HG03108 (cell line): ENCODE measurements at regions not wholly inside any gene's neighbourhood (a gene's known extent, or its start where the extent isn't known, plus 50 kb on each side); places are given as distances from the start of the nearest gene placed in this dataset.

ENCODE experiments used
- ATAC-seq: cut with Tn5 transposase; IDR thresholded peaks from one replicate; pipeline ENCODE4 v1.9.1; 2021; ENCODE audit warnings: moderate library complexity; ENCODE audit not compliant: unreplicated experiment

DNA sequence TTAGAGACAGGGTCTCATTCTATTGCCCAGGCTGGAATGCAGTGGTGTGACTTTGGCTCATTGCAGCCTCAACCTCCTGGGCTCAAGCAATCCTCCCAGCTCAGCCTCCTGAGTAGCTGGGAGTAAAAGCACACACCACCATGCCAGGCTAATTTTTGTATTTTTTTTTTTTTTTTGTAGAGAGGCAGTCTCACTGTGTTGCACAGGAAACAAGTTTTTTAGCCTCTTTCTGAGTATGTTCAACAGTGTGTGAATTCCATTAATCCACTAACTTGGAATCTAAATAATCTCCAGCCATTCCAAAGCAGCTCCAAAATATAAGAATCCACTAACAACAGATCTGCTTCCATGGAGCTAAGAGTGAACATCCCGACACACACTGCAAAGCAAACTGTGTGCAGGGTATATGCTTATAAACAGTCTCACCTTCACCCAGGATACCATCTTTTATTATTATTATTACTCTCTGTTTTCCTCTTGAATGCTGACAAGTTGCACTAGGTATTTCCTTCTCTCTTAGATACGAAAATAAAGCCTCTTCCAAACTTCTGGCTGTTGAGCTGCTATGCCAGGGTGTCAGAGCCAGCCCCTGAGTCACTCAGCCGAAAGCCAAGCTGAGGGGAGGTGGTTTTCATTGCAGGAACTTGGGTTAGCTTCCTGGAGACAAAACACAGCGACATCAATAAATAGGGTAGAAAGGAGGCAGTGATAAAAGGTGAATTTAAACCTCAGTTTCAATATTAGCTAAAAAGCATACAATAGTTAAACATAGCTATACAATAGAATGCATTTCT lies 264.9 kb downstream of the HIVEP2 start:
- no peak for ATAC-seq

DNA sequence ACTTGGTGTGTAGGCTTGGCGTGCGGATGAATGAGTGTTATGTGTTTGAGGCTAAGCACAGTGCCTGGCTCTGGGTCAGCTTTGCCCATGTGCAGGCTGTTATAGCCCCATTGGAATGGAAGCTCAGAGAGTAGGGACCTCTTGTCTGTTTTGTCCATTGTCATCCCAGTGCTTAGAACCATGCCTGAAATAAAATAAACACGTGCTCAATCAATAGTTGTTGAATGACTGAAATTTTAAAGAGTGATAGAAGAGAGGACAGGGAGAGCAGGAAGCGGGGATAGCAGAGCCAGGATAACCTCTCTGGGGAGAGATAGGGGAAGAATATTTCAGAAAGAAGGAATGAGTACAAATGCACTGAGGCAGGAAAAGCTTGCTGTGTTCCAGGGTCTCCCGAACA lies 263.9 kb downstream of the HIVEP2 start:
- ATAC-seq: no peak

DNA sequence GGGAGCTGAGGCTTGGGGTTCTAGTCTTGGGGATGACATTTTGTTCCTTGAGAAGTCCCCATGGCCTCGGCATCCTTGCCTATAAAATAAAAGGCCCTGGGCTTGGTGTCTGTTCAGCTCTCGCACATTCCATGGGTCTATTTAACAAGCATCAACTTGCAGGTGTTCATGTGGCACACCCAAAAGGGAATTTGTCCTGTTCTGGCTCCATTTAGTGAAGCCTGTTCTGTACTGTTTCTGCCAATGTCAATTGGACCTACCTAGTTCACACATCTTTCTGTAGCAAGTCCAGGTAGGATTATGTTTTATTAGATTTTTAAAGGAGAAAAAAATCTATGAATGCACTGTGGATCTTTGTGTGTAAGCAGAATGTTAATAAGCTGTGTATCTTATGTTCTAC lies 262.0 kb downstream of the HIVEP2 start:
- no peak for ATAC-seq

DNA sequence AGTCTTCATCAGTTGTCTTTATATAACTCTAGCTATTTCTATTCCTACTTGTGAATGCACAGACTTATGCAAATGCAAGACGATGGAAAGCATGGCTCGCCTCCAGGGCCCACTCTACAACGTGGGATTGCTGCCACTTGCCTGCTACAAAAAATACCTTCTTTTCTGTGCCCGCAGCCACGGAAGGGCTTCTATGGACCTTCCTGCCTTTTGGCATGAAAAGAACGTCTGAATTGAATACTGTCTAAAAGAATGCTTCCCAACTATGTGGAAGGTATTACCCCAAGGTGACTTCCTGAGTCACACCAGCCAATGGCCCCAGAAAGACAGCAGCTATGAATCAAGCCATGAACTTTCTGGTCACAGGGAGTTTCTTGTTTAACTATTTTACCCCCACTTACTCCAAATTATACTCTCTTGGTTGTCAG lies 261.2 kb downstream of the HIVEP2 start:
- no peak for ATAC-seq

DNA sequence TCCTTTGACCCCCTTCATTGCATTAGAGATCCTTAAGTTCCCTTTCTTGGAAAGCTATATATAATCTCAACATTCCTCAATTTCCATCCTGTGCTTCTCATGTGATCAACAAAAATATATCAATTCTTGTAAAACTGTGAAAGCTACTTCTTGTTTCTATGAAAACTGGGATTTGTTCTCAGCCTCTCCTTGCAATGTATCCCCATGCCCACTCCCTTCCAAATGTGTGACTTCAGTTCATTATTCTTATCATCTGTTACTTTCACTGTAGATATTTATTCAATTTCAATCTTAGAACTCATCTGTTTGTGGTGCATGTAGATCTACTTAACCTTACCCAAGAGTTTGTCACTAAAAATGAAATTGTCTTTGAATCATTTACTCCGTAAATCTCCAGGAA lies 260.6 kb downstream of the HIVEP2 start:
- ATAC-seq: no peak

DNA sequence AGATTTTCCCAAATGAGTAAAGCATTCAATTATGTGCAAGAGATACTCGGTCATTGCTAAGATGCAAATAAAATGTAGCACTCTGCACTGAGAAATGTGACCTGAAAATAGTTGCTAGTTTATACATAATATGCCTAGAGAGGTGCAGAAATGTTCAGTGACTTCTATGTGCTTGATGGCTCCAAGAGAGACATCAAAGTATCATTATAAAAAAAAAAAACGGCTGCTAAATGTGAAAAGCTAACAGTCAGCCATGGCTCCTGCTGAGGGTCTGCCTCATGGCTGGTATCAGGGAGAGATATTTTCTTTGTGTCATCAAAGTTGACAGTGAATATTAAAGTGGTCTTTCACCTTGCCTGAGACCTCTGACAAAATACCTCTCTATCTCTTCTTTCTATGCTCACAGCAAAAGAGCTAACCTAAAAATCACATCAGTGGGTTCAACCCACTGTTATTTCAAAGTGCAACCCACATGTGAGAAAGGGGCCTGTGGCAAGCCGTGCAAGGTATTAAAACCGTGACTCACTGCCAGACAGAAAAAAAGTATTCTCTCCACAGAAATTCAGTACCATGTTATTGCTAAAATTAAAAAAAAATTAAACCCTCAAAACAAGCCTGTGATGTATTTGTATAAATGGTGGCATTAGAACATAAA lies 259.0 kb downstream of the HIVEP2 start:
- no peak for ATAC-seq

DNA sequence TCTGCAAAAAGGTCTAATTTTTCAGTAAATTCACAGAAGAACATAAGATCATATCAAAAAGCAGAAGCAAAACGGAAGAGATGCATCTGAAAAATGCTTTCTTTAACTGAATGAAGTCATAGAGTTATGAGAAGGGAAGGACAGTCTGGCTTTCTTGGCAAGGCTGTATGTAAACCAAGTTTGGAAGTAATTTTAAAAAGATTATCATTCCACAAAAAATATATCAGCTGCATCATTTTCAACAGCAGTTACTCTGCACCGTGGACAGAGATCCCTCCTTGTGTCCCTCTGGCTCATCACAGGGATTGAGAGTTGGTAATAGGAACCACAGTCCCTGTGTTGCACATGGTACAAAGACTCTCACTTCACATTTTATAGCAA lies 258.5 kb downstream of the HIVEP2 start:
- ATAC-seq: no peak

DNA sequence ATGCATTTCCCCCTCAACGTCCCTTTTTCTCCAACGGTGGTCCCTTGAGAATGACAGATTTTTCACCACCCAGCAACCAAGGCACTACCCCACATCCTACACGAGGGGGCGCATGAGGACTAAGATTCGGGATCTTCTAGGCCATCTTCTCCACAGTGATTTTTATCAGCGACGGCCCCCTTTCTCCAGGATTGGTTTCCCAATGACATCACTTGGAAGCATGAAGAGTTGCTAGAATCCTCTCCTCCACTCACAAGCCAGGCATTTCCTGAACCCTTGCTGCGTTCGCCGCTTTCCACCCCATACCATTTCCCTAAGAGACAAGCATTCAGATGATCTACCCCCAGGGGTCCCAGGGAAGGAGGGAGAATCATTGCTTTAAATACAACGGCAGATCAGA lies 252.0 kb downstream of the HIVEP2 start:
- no peak for ATAC-seq

DNA sequence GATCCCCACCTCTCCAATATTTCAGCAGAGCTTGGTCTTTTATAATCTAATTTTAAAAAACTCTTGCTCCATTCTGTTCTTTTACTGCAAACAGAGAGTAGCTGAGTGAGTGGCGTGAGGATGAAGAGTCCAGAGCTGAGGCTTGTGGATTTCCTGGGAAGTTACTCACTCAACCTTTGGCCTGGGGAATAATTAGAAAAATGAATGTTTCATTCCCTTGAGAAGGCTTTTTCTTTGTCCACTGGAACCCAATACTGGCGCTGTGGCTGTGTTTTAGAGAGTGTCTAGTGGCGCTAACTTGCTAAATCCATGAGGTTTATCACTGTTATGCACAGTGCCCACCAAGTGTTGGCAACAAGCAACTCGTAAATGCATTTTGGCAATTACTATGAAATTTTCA lies 251.5 kb downstream of the HIVEP2 start:
- ATAC-seq: no peak

DNA sequence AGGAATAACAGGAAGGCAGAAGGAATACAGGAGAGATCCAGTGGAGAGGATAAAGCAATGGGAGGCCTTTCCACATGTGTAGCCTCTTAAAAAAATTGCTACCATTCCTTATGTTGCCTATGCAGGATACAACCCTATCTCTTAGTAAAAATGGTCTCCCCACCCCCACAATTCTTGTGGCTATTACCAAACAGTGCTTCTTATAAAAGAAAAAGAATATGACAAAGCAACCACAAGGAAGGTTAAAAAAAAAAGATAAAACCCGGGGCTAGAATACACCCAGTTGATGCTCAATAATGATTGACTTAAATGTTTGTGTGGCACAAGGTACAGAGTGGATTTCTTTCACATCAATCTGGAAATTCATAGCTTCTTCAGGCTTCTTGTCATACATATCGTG lies 250.9 kb downstream of the HIVEP2 start:
- no peak for ATAC-seq

DNA sequence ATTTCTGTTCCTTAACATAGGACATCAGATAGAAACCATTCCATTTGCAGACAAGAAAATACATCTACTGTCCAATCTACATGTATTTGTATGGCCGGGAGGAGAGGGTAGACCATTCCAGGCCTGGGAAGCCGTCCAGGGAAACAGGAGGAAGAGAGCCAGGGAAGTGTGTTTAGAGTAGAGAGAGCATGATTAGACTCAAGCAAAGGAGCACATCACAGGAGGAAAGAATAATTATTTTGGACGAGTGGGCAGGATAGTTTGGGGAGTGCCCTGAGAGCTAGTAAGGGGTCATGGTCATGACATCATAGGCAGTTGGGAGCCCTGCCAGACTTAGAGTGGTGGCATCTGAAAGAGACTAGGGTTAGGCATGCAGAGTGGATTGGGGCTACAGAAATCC lies 250.0 kb downstream of the HIVEP2 start:
- ATAC-seq: no peak

DNA sequence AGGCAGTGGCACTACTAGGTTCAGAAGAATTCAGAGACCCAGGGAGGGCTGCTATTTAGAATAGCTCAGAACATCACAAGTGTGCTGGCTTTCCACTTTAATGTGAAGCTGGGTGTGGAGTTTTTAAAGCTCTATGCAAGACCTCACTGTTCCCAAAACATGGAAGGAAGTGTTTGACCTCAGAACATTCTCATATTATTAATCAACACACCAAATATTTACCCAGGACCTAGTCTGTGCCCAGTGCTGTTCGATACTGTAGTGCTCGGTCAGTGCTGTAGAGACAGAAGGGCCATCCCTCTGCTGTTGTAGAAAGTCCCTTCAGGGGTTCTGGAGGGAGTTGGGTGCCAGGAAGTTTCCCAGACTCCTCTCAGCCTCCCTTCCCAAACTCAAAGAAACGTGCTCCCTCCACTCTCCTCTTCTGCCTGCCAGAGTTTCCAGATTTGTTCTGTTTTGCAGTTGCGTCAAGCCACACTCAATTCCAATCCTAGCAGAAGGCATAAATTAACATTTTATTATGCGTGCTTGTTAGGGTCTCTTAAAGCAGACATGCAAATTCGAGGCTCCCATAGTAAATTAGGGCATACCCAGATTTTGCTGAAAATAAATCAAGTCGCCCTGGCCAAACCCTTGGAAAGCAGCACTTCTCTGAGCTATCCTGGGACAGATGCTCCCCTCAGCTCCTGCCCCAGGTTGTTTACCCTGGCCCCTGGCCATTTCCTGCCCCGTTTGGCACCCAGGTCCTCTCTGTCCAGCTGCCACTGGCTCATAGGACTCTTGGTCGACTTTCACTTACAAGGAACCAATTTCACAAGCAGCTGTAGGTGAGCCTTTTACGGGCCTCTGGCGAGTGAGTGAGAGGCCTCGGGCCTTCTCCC lies 248.6 kb downstream of the HIVEP2 start:
- ATAC-seq: no peak

DNA sequence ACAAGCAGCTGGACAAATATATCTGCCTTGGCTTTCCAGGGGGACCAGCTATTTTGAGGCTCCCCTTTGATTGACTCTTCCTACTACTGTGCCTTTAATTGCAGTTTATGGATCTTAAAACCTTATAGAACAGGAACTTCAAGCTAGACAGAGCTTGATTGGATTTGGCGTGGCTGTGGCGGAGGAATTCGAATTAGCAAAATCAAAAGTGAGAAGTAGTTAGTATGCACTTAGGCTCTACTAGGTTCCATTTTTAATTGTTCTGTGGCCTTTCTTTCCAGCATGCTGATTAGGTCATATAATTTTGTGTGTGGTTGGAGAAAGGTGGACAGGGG lies 248.0 kb downstream of the HIVEP2 start:
- no peak for ATAC-seq

DNA sequence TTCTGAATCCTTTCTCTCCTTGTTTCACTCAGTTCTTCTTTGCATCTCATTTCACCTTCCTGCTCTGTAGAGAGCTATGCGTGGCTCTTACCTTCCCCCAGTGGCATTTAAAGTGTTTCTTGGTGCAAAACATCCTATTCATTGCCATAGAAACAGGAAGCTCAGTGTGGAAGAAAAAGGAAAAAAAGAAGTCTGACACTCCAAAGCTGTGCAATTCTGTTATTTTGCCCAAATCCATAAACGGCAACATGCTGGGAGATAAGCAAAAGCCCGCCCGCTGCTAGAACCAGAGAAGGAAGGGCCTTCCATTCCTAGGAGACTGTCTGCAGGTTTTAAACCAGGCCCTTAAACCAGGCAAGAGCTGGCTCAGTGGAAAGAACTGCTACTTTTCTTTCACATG lies 247.1 kb downstream of the HIVEP2 start:
- ATAC-seq: no peak

DNA sequence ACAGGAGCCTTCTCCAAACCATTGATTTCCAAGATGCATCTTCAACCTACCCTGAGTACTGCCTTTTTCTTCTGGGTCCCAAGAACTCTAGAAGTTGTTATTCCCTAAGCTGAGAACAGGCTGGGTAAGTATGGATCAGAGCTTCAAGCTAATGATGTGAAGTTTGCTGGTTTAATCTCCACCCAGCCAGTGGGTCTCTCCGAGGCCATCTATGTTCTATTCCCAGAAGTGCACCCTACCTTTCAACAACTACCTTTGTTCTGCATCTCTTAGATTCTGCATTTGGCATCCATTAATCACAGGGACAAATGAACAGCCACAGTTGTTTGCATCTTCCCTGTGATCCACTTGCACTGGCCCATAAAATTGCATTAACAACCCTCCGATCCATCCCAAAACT lies 246.2 kb downstream of the HIVEP2 start:
- no peak for ATAC-seq

DNA sequence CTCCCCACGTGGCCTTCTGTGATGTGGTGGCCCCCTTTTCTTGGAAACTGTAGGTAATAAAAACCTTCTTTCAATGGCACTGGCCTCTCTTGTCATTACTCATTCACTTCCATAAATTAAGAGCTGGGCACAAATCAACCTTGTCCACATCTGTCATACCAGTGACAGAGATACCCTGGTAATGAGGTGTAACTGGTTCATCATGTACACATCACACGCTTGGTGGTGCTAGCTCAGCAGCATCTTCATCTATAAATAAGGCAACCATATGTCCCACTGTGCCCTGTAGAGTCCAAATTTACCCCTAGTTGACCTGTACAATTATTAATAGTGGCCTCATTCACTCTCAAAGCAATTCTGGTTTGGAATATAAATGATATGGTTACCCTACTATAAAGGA lies 245.6 kb downstream of the HIVEP2 start:
- no peak for ATAC-seq

DNA sequence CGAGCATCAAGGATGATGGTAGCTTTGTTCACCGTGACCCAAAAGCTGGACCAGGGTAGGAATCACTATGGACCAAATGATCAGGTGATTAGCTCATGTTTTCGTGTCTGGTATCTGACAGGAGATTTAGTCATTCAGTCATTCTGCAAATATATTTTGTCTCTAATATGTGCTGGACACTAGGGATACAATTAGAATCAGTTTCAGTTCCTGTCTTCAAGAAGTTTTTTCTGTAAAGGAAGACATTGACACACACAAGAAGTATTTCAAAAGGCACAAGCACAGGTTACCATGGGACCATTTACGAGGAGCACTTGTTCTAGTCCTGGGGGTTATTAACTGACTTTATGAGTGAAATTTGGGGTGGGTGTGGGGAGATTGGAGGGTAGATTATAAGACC lies 244.9 kb downstream of the HIVEP2 start:
- no peak for ATAC-seq

DNA sequence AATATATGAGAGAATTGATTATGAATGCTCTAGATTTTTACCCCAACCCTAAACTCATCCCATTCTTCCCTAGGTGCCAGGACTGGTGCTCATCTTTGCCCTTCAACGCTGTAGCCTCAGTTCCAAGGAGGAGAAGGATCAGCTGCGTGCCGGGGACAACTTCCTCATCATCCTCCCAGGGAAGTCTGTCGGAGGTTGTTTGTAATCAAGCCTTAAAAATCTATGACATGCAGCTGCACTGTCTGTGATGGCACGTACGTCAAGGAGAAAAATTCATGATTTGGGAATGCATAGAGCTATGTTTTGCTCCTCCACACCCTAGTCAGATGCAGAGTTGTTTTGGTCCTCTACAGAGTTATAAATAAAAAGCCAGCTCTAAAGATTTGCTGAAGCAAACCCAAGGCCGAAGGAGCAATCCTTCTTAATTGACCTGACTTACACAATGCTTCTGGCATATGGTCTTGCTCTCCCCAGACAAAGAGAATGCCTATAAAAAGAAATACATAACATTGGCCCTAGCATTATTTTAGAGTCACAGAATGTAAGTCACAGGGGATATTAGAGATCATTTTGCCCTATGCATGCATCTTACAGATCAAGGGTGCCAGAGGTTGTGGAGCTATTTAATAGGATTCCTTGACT lies 244.2 kb downstream of the HIVEP2 start:
- no peak for ATAC-seq
